Dermis blood vessel endothelial cell (primary cell): ENCODE measurements at regions not wholly inside any gene's neighbourhood (a gene's known extent, or its start where the extent isn't known, plus 50 kb on each side); places are given as distances from the start of the nearest gene placed in this dataset.
A peak's percentile ranks its signal among the peaks of the same experiment; 100 is the strongest.

ENCODE experiments used
- DNase-seq: peaks from one replicate; pipeline ENCODE4 v3.0.0; 2010

- no peak for DNase-seq
These were observed 352.9 kb downstream of the CTTN start for GRCh38 chr11:70751142-70751734.

GRCh38 chr11:70755410-70756158 lies 357.3 kb downstream of the CTTN start:
- peak; percentile 77 for DNase-seq

- DNase-seq: no peak
These were observed 358.0 kb downstream of the CTTN start for GRCh38 chr11:70756341-70756740.

GRCh38 chr11:70756756-70757155 lies 358.4 kb downstream of the CTTN start:
- no peak for DNase-seq

GRCh38 chr11:70757241-70757640 lies 358.9 kb downstream of the CTTN start:
- DNase-seq: no peak

GRCh38 chr11:70758206-70758605 lies 359.9 kb downstream of the CTTN start:
- DNase-seq: no peak

- DNase-seq: no peak
These were observed 361.5 kb downstream of the CTTN start for GRCh38 chr11:70759846-70760245.

- no peak for DNase-seq
These were observed 362.2 kb downstream of the CTTN start for GRCh38 chr11:70760416-70761020.

- no peak for DNase-seq
These were observed 363.0 kb downstream of the CTTN start for GRCh38 chr11:70761094-70761907.

GRCh38 chr11:70761908-70762337 lies 363.6 kb downstream of the CTTN start:
- DNase-seq: no peak

GRCh38 chr11:70762810-70763209 lies 364.5 kb downstream of the CTTN start:
- DNase-seq: no peak

GRCh38 chr11:70763606-70764005 lies 365.3 kb downstream of the CTTN start:
- no peak for DNase-seq

GRCh38 chr11:70764356-70764905 lies 366.1 kb downstream of the CTTN start:
- no peak for DNase-seq

GRCh38 chr11:70766901-70767300 lies 368.6 kb downstream of the CTTN start:
- no peak for DNase-seq

GRCh38 chr11:70768346-70769095 lies 370.2 kb downstream of the CTTN start:
- no peak for DNase-seq

GRCh38 chr11:70769106-70769505 lies 370.8 kb downstream of the CTTN start:
- no peak for DNase-seq

- no peak for DNase-seq
These were observed 371.2 kb downstream of the CTTN start for GRCh38 chr11:70769521-70769920.

GRCh38 chr11:70771099-70771885 lies 373.0 kb downstream of the CTTN start:
- DNase-seq: no peak

- DNase-seq: no peak
These were observed 374.6 kb downstream of the CTTN start for GRCh38 chr11:70772950-70773349.

- DNase-seq: no peak
These were observed 377.2 kb downstream of the CTTN start for GRCh38 chr11:70775386-70776075.
